SU-DHL-6 (cell line): ENCODE measurements at regions not wholly inside any gene's neighbourhood (a gene's known extent, or its start where the extent isn't known, plus 50 kb on each side); places are given as distances from the start of the nearest gene placed in this dataset.

Experiments used
- H2AFZ ChIP-seq: fragments of 200-600 bp; sonication (generic); 2 replicates; pipeline ENCODE4 v1.6.1; 2014; ENCODE audit warnings: low read depth, mild to moderate bottlenecking, moderate library complexity, mixed read lengths, antibody characterized with exemption, low read length; ENCODE audit not compliant: severe bottlenecking
- H3F3A ChIP-seq: fragments of 200-600 bp; shearing (Covaris generic); 2 replicates; pipeline ENCODE4 v1.6.0; 2016; ENCODE audit warnings: antibody characterized with exemption, mild to moderate bottlenecking; ENCODE audit not compliant: insufficient read depth
- H3K27ac ChIP-seq: fragments of 200-600 bp; sonication (generic); 2 replicates; pipeline ENCODE4 v1.5.1; 2016; ENCODE audit warnings: low read depth, mild to moderate bottlenecking, low read length, moderate library complexity, mixed read lengths
- H3K27me3 ChIP-seq: fragments of 200-600 bp; sonication (generic), shearing (Covaris generic); 2 replicates; pipeline ENCODE4 v1.6.0; 2014; ENCODE audit warnings: mild to moderate bottlenecking, low read length
- H3K36me3 ChIP-seq: fragments of 200-600 bp; sonication (generic); 2 replicates; pipeline ENCODE4 v1.6.1; 2014; ENCODE audit warnings: mild to moderate bottlenecking, low read length, mixed read lengths
- H3K4me2 ChIP-seq: fragments of 300-600, 200-600 bp; shearing (Covaris generic), sonication (generic); 2 replicates; pipeline ENCODE4 v1.6.0; 2014; ENCODE audit warnings: low read length, low read depth, mild to moderate bottlenecking; ENCODE audit not compliant: poor library complexity, severe bottlenecking
- H3K4me3 ChIP-seq: fragments of 200-600 bp; sonication (generic); 2 replicates; pipeline ENCODE4 v1.5.1; 2014; ENCODE audit warnings: antibody characterized with exemption, low read length, mild to moderate bottlenecking, mixed read lengths; ENCODE audit not compliant: insufficient read depth, poor library complexity, severe bottlenecking
- H3K79me2 ChIP-seq: fragments of 200-600 bp; sonication (generic); 2 replicates; pipeline ENCODE4 v1.6.1; 2014; ENCODE audit warnings: mild to moderate bottlenecking, low read length, moderate library complexity; ENCODE audit not compliant: insufficient read depth
- H3K9ac ChIP-seq: fragments of 200-600 bp; sonication (generic); 2 replicates; pipeline ENCODE4 v1.7.0; 2014; ENCODE audit warnings: mild to moderate bottlenecking, low read length
- H3K9me2 ChIP-seq: fragments of 200-600 bp; sonication (generic); replicated peaks from 2 replicates; pipeline ENCODE4 v1.6.1; 2014; ENCODE audit warnings: low read length; ENCODE audit not compliant: insufficient read depth
- H3K9me3 ChIP-seq: fragments of 200-600 bp; sonication (generic); 2 replicates; pipeline ENCODE4 v1.6.1; 2014; ENCODE audit warnings: low read length, mixed read lengths; ENCODE audit not compliant: insufficient read depth
- H4K20me1 ChIP-seq: fragments of 200-600 bp; sonication (generic); 2 replicates; pipeline ENCODE4 v1.6.1; 2014; ENCODE audit warnings: low read depth, mild to moderate bottlenecking, antibody characterized with exemption, low read length, moderate library complexity, mixed read lengths
- CTCF ChIP-seq: fragments of 200-600 bp; sonication (generic); IDR thresholded peaks from one replicate; pipeline ENCODE4 v1.5.1; 2017; ENCODE audit warnings: antibody characterized with exemption, mild to moderate bottlenecking, low read length, moderate library complexity; ENCODE audit not compliant: insufficient read depth, poor library complexity, severe bottlenecking
- EZH2phosphoT487 ChIP-seq: fragments of 200-600 bp; sonication (generic), shearing (Covaris generic); conservative IDR thresholded peaks from 2 replicates; pipeline ENCODE4 v1.6.1; 2018; ENCODE audit warnings: mild to moderate bottlenecking, antibody characterized with exemption, low read length, moderate library complexity, mixed read lengths

GRCh38 chr7:72524037-72524436, 111.9 kb upstream of the CALN1 start:
- Histone ChIP-seq H3F3A (no peaks in the 10 kb centered on the region), H3K4me2 (no peak overlapping the region), H2AFZ (no peak overlapping the region), H3K79me2 (no peaks in the 10 kb centered on the region), H3K9ac (no peak overlapping the region), H3K9me3 (no peaks in the 10 kb centered on the region), H3K36me3 (no peaks in the 10 kb centered on the region), H3K9me2 (no peaks in the 10 kb centered on the region), H3K4me3 (no peak overlapping the region), H3K27me3 (no peaks in the 10 kb centered on the region), H4K20me1 (no peaks in the 10 kb centered on the region), H3K27ac (no peak overlapping the region)
- TF ChIP-seq EZH2phosphoT487 (no peak), CTCF (no peak)

- Histone ChIP-seq H3K4me3 (no peak overlapping the region), H3K4me2 (no peak overlapping the region), H3F3A (no peaks in the 10 kb centered on the region), H3K27me3 (no peaks in the 10 kb centered on the region), H3K9me3 (no peaks in the 10 kb centered on the region), H3K9ac (no peak overlapping the region), H2AFZ (no peak overlapping the region), H3K36me3 (no peaks in the 10 kb centered on the region), H4K20me1 (no peaks in the 10 kb centered on the region), H3K79me2 (no peaks in the 10 kb centered on the region), H3K27ac (no peak overlapping the region), H3K9me2 (no peaks in the 10 kb centered on the region)
- TF ChIP-seq CTCF (no peak), EZH2phosphoT487 (no peak)
Observed at GRCh38 chr7:72504061-72504706, 92.0 kb upstream of the CALN1 start.

GRCh38 chr7:72503644-72504043, 91.5 kb upstream of the CALN1 start:
- TF ChIP-seq CTCF (no peak), EZH2phosphoT487 (no peak)
- Histone ChIP-seq H2AFZ (no peak overlapping the region), H3K4me3 (no peak overlapping the region), H3K9me2 (no peaks in the 10 kb centered on the region), H3K9me3 (no peaks in the 10 kb centered on the region), H4K20me1 (no peaks in the 10 kb centered on the region), H3K36me3 (no peaks in the 10 kb centered on the region), H3K9ac (no peak overlapping the region), H3K27me3 (no peaks in the 10 kb centered on the region), H3K4me2 (no peak overlapping the region), H3K27ac (no peak overlapping the region), H3F3A (no peaks in the 10 kb centered on the region), H3K79me2 (no peaks in the 10 kb centered on the region)
